AG09309 (cell line): ENCODE measurements at regions not wholly inside any gene's neighbourhood (a gene's known extent, or its start where the extent isn't known, plus 50 kb on each side); places are given as distances from the start of the nearest gene placed in this dataset.

Experiments used
- DNase-seq: peaks from one replicate; pipeline ENCODE4 v3.0.0-alpha.2; 2010; ENCODE audit warnings: low read depth
- H3K4me3 ChIP-seq: 2 replicates; pipeline ENCODE4 v1.5.1; 2011; ENCODE audit warnings: mild to moderate bottlenecking, low read depth, low read length, moderate library complexity; ENCODE audit not compliant: control insufficient read depth
- CTCF ChIP-seq: IDR thresholded peaks from 2 replicates; pipeline ENCODE4 v1.5.1; 2011; ENCODE audit warnings: mild to moderate bottlenecking, low read depth, low read length, inconsistent platforms; ENCODE audit not compliant: insufficient read depth, control insufficient read depth; ENCODE audit errors: missing control alignments

GRCh38 chr2:21331625-21332370 lies 208.0 kb downstream of the TDRD15 start:
- no peak for DNase-seq
- H3K4me3 ChIP-seq: no peak overlapping the region
- TF ChIP-seq CTCF: no peak

GRCh38 chr2:21332993-21333625 lies 209.3 kb downstream of the TDRD15 start:
- DNase-seq: no peak
- TF ChIP-seq CTCF: no peak
- H3K4me3 ChIP-seq: no peak overlapping the region

GRCh38 chr2:21333684-21334083 lies 209.9 kb downstream of the TDRD15 start:
- DNase-seq: no peak
- H3K4me3 ChIP-seq: no peak overlapping the region

GRCh38 chr2:21346984-21347383 lies 223.2 kb downstream of the TDRD15 start:
- no peak for DNase-seq
- no peak overlapping the region for H3K4me3 ChIP-seq
- TF ChIP-seq CTCF: no peak

More at GRCh38 chr2:21333684-21334083, 209.9 kb downstream of the TDRD15 start:
- TF ChIP-seq CTCF: no peak

- H3K4me3 ChIP-seq: no peak overlapping the region
- DNase-seq: no peak
- TF ChIP-seq CTCF: no peak
Measured at GRCh38 chr2:21353879-21354679, 230.3 kb downstream of the TDRD15 start.

GRCh38 chr2:21356086-21356856 lies 232.5 kb downstream of the TDRD15 start:
- no peak for DNase-seq
- H3K4me3 ChIP-seq: no peak overlapping the region
- no peak for TF ChIP-seq CTCF
